ENCODE measurements at regions not wholly inside any gene's neighbourhood (a gene's known extent, or its start where the extent isn't known, plus 50 kb on each side); places are given as distances from the start of the nearest gene placed in this dataset.
"Not testable (repeated sequence)": the region's sequence is repeated elsewhere in the genome, so short reads cannot be mapped to it uniquely, and the experiment has no call there.

DNA sequence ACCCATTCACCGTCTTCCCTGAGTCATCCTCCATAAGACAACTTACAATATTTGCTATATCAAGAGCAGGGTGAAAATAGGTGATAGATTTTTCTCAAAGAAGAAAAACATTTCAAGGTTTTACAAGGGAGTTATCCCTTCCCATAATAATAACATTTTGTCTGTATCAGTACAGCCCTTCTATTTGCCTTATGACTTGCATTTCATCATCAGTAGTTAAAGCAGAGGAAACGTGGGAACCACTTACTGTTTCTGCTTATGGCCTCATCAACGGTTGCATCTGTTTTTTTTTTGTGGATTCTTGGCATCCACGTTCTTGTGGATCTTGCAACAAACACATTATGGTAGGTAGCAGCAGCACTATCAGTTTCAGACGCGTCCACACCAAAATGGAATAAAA lies 678.4 kb upstream of the DEFB115 start:
- H3K4me1 Mint-ChIP-seq (ENCODE audit: low read depth, unreplicated experiment); H3K9ac ChIP-seq (ENCODE audit: low read length); H3K4me3 ChIP-seq (ENCODE audit: insufficient read depth, low read depth, low read length); H3K9me3 ChIP-seq (ENCODE audit: insufficient read depth, low read depth, low read length); H3K79me2 ChIP-seq (ENCODE audit: insufficient read depth, low read length); DNase-seq (ENCODE audit: low read depth); H3K27ac ChIP-seq (ENCODE audit: low read depth, low read length); H3K4me1 ChIP-seq (ENCODE audit: insufficient read depth, low read length); H3K4me2 ChIP-seq (ENCODE audit: low read length); FAIRE-seq; H3K27me3 Mint-ChIP-seq (ENCODE audit: low read depth, unreplicated experiment); H3K36me3 ChIP-seq (ENCODE audit: insufficient read depth, low read length); H3K9me3 Mint-ChIP-seq (ENCODE audit: unreplicated experiment); H4K20me1 ChIP-seq (ENCODE audit: insufficient read depth, low read length); H3K27me3 ChIP-seq (ENCODE audit: insufficient read depth, low read length); H3K36me3 Mint-ChIP-seq (ENCODE audit: low read depth, unreplicated experiment); H2AFZ ChIP-seq (ENCODE audit: low read depth, low read length): not testable (repeated sequence)
- Mint-ChIP-seq H3K27ac (ENCODE audit: unreplicated experiment) (peak overlapping the region; percentile 70), H3K4me3 (ENCODE audit: unreplicated experiment) (peak overlapping the region; percentile 98)

GRCh38 chr20:30579824-30580438 lies 677.5 kb upstream of the DEFB115 start:
- not testable (repeated sequence) for H3K4me3 ChIP-seq (ENCODE audit: insufficient read depth, low read depth, low read length); H3K9me3 Mint-ChIP-seq (ENCODE audit: unreplicated experiment); H3K27me3 Mint-ChIP-seq (ENCODE audit: low read depth, unreplicated experiment); DNase-seq (ENCODE audit: low read depth); H3K4me1 Mint-ChIP-seq (ENCODE audit: low read depth, unreplicated experiment); H3K9me3 ChIP-seq (ENCODE audit: insufficient read depth, low read depth, low read length); H3K9ac ChIP-seq (ENCODE audit: low read length); FAIRE-seq; H3K79me2 ChIP-seq (ENCODE audit: insufficient read depth, low read length); H3K27me3 ChIP-seq (ENCODE audit: insufficient read depth, low read length); H4K20me1 ChIP-seq (ENCODE audit: insufficient read depth, low read length); H3K4me1 ChIP-seq (ENCODE audit: insufficient read depth, low read length); H3K36me3 ChIP-seq (ENCODE audit: insufficient read depth, low read length); H3K36me3 Mint-ChIP-seq (ENCODE audit: low read depth, unreplicated experiment); H3K27ac ChIP-seq (ENCODE audit: low read depth, low read length)
- Histone ChIP-seq H2AFZ (ENCODE audit: low read depth, low read length) (peak overlapping the region; percentile 80), H3K4me2 (ENCODE audit: low read length) (peak overlapping the region; percentile 67)
- H3K4me3 Mint-ChIP-seq (ENCODE audit: unreplicated experiment) = peak overlapping the region; percentile 98
- H3K27ac Mint-ChIP-seq (ENCODE audit: unreplicated experiment) = peak overlapping the region; percentile 97

DNA sequence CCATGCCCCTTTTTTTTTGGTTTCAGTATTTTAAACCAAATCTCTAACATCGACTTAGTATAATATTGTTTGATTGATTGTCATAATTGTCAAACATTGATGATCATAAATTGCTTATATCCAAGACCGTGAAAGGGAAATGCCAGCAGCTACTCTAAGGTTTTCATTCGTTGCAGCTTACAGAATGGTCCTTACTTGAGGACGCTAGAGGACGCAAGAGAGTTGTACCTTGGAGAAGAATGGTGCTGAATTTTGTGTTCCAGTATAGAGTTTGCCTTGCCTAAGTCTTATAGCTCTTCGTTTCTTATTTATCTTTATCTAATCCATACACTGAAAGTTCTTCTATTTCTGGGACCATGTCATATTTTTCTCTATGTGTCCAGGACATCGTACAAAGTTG lies 675.6 kb upstream of the DEFB115 start:
- H3K4me1 ChIP-seq (ENCODE audit: insufficient read depth, low read length); H3K36me3 ChIP-seq (ENCODE audit: insufficient read depth, low read length); DNase-seq (ENCODE audit: low read depth); H3K27ac ChIP-seq (ENCODE audit: low read depth, low read length); H3K79me2 ChIP-seq (ENCODE audit: insufficient read depth, low read length); FAIRE-seq; H2AFZ ChIP-seq (ENCODE audit: low read depth, low read length); H3K9me3 ChIP-seq (ENCODE audit: insufficient read depth, low read depth, low read length); H4K20me1 ChIP-seq (ENCODE audit: insufficient read depth, low read length); H3K27ac Mint-ChIP-seq (ENCODE audit: unreplicated experiment); H3K9me3 Mint-ChIP-seq (ENCODE audit: unreplicated experiment); H3K36me3 Mint-ChIP-seq (ENCODE audit: low read depth, unreplicated experiment); H3K27me3 Mint-ChIP-seq (ENCODE audit: low read depth, unreplicated experiment); H3K4me3 Mint-ChIP-seq (ENCODE audit: unreplicated experiment); H3K4me1 Mint-ChIP-seq (ENCODE audit: low read depth, unreplicated experiment); H3K4me3 ChIP-seq (ENCODE audit: insufficient read depth, low read depth, low read length); H3K27me3 ChIP-seq (ENCODE audit: insufficient read depth, low read length); H3K9ac ChIP-seq (ENCODE audit: low read length); H3K4me2 ChIP-seq (ENCODE audit: low read length): not testable (repeated sequence)

- H3K79me2 ChIP-seq (ENCODE audit: insufficient read depth, low read length); H3K4me1 ChIP-seq (ENCODE audit: insufficient read depth, low read length); FAIRE-seq; H3K27ac Mint-ChIP-seq (ENCODE audit: unreplicated experiment); H3K27me3 ChIP-seq (ENCODE audit: insufficient read depth, low read length); H3K4me3 ChIP-seq (ENCODE audit: insufficient read depth, low read depth, low read length); H3K27ac ChIP-seq (ENCODE audit: low read depth, low read length); H3K4me2 ChIP-seq (ENCODE audit: low read length); H3K9me3 Mint-ChIP-seq (ENCODE audit: unreplicated experiment); DNase-seq (ENCODE audit: low read depth); H3K4me3 Mint-ChIP-seq (ENCODE audit: unreplicated experiment); H4K20me1 ChIP-seq (ENCODE audit: insufficient read depth, low read length); H3K9ac ChIP-seq (ENCODE audit: low read length); H3K36me3 Mint-ChIP-seq (ENCODE audit: low read depth, unreplicated experiment); H3K4me1 Mint-ChIP-seq (ENCODE audit: low read depth, unreplicated experiment); H2AFZ ChIP-seq (ENCODE audit: low read depth, low read length); H3K36me3 ChIP-seq (ENCODE audit: insufficient read depth, low read length); H3K9me3 ChIP-seq (ENCODE audit: insufficient read depth, low read depth, low read length): not testable (repeated sequence)
- peaks cover 14% of the 10 kb centered on the region for H3K27me3 Mint-ChIP-seq (ENCODE audit: low read depth, unreplicated experiment)
Observed at GRCh38 chr20:30584403-30584802, 673.1 kb upstream of the DEFB115 start.

GRCh38 chr20:30585244-30585796 lies 672.1 kb upstream of the DEFB115 start:
- FAIRE-seq; H3K36me3 Mint-ChIP-seq (ENCODE audit: low read depth, unreplicated experiment); H3K4me1 Mint-ChIP-seq (ENCODE audit: low read depth, unreplicated experiment); H3K27me3 ChIP-seq (ENCODE audit: insufficient read depth, low read length); H3K36me3 ChIP-seq (ENCODE audit: insufficient read depth, low read length); H3K4me1 ChIP-seq (ENCODE audit: insufficient read depth, low read length); DNase-seq (ENCODE audit: low read depth); H3K9me3 ChIP-seq (ENCODE audit: insufficient read depth, low read depth, low read length); H3K27ac Mint-ChIP-seq (ENCODE audit: unreplicated experiment); H3K9ac ChIP-seq (ENCODE audit: low read length); H3K79me2 ChIP-seq (ENCODE audit: insufficient read depth, low read length); H3K4me3 Mint-ChIP-seq (ENCODE audit: unreplicated experiment); H3K4me3 ChIP-seq (ENCODE audit: insufficient read depth, low read depth, low read length); H4K20me1 ChIP-seq (ENCODE audit: insufficient read depth, low read length); H3K9me3 Mint-ChIP-seq (ENCODE audit: unreplicated experiment); H3K27ac ChIP-seq (ENCODE audit: low read depth, low read length): not testable (repeated sequence)
- Histone ChIP-seq H2AFZ (ENCODE audit: low read depth, low read length) (peak overlapping the region; percentile 34), H3K4me2 (ENCODE audit: low read length) (peak overlapping the region; percentile 63)
- H3K27me3 Mint-ChIP-seq (ENCODE audit: low read depth, unreplicated experiment) = peaks cover 14% of the 10 kb centered on the region

GRCh38 chr20:30586178-30586577 lies 671.3 kb upstream of the DEFB115 start:
- H3K27ac Mint-ChIP-seq (ENCODE audit: unreplicated experiment); FAIRE-seq: not testable (repeated sequence)
- peaks cover 14% of the 10 kb centered on the region for H3K27me3 Mint-ChIP-seq (ENCODE audit: low read depth, unreplicated experiment)

More at GRCh38 chr20:30586178-30586577, 671.3 kb upstream of the DEFB115 start:
- not testable (repeated sequence) for H3K36me3 Mint-ChIP-seq (ENCODE audit: low read depth, unreplicated experiment); H3K9me3 ChIP-seq (ENCODE audit: insufficient read depth, low read depth, low read length); H2AFZ ChIP-seq (ENCODE audit: low read depth, low read length); H4K20me1 ChIP-seq (ENCODE audit: insufficient read depth, low read length); H3K9me3 Mint-ChIP-seq (ENCODE audit: unreplicated experiment); H3K27ac ChIP-seq (ENCODE audit: low read depth, low read length); H3K79me2 ChIP-seq (ENCODE audit: insufficient read depth, low read length); H3K27me3 ChIP-seq (ENCODE audit: insufficient read depth, low read length); DNase-seq (ENCODE audit: low read depth); H3K4me1 ChIP-seq (ENCODE audit: insufficient read depth, low read length); H3K36me3 ChIP-seq (ENCODE audit: insufficient read depth, low read length); H3K4me3 ChIP-seq (ENCODE audit: insufficient read depth, low read depth, low read length); H3K4me2 ChIP-seq (ENCODE audit: low read length); H3K9ac ChIP-seq (ENCODE audit: low read length); H3K4me1 Mint-ChIP-seq (ENCODE audit: low read depth, unreplicated experiment)
- H3K4me3 Mint-ChIP-seq (ENCODE audit: unreplicated experiment) = peak overlapping the region; percentile 73

Measured in astrocyte (in vitro differentiated cells and primary cell).